ENCODE measurements at regions not wholly inside any gene's neighbourhood (a gene's known extent, or its start where the extent isn't known, plus 50 kb on each side); places are given as distances from the start of the nearest gene placed in this dataset.

DNA sequence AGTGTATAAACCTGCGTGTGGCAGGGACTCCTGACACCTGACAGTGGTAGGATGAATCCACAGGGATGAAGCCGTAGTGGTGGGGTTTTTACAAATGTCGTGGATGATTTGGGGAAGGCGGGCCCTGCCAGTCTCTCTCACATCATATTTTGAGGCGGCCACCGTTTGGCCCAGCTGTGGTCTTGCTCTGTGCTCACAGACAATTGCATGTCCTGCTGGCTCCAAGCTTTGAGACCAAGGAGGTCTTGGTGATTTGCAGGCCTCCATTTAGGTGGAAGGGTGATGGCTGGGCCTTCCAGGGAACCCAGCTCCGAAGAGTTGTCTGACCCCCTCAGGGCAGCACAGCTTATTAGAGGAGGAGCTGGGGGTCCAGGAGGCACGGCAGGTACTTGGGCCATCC is 151.1 kb upstream of the SHH start:
- TF ChIP-seq POLR2AphosphoS5 (IDR thresholded peaks at IDR 0.05) (no peak), POLR2A (IDR thresholded peaks at IDR 0.05) (no peak)
- TF ChIP-seq, protein P1, sequence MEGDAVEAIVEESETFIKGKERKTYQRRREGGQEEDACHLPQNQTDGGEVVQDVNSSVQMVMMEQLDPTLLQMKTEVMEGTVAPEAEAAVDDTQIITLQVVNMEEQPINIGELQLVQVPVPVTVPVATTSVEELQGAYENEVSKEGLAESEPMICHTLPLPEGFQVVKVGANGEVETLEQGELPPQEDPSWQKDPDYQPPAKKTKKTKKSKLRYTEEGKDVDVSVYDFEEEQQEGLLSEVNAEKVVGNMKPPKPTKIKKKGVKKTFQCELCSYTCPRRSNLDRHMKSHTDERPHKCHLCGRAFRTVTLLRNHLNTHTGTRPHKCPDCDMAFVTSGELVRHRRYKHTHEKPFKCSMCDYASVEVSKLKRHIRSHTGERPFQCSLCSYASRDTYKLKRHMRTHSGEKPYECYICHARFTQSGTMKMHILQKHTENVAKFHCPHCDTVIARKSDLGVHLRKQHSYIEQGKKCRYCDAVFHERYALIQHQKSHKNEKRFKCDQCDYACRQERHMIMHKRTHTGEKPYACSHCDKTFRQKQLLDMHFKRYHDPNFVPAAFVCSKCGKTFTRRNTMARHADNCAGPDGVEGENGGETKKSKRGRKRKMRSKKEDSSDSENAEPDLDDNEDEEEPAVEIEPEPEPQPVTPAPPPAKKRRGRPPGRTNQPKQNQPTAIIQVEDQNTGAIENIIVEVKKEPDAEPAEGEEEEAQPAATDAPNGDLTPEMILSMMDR (IDR thresholded peaks at IDR 0.05) = no peak
- no peak for DNase-seq (ENCODE audit: low spot score)
- no peaks in the 10 kb centered on the region for H3K36me3 ChIP-seq

GRCh38 chr7:155962968-155963300 is 150.7 kb upstream of the SHH start:
- WGBS = 94% methylated on average over 12 of the region's 12 CpGs
- no peak for DNase-seq (ENCODE audit: low spot score)

More for the DNA sequence above, 151.1 kb upstream of the SHH start:
- H3K27me3 ChIP-seq (replicated peaks; ENCODE audit: insufficient read depth) = no peaks in the 10 kb centered on the region
- intact Hi-C loops (cut with DNase I) = no loop called here
- no peak overlapping the region for H3K4me3 ChIP-seq
- no peak overlapping the region for H3K27ac ChIP-seq
- 95% methylated on average over 8 of the region's 8 CpGs for WGBS
- no peaks in the 10 kb centered on the region for H3K4me1 ChIP-seq (replicated peaks)
- no peaks in the 10 kb centered on the region for H3K9me3 ChIP-seq

DNA sequence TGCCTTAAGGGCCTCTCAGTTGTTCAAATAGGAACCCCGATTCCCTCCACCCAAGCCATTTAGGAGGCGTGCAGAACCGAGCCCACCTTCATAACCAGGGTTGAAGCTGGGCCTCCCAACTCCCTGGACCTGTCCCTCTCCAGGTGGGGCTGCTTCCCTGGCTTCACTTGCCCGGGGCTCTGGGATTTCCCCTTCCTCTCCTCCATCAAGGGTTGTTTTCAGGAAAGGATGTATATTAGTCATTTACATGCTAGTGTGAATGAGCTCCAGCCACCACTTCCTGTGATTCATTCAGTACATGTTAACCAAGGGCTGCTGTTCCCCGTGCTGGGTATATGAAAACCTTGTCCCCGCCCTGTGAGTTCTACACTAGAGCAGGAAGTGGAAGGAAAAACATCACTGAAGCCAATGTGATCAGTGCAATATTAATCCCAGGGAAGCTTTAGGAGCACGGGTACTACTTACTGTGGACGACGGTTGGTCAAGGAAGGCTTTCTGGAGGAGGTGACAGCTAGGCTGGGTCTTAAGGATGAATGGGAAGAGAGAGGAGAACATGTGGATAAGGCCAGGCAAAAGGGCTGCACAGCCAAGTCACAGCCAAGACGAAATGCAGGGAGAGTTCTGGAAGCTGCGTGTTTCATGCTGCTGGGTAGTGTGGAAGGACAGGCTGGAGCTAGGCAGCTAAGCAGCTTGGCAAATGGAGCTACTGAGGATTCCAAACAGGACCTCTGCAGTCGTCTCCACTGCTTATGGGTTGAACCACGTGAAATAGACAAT is 150.1 kb upstream of the SHH start:
- no peaks in the 10 kb centered on the region for H3K4me1 ChIP-seq (replicated peaks)
- H3K4me3 ChIP-seq = no peak overlapping the region
- TF ChIP-seq, protein P1 (IDR thresholded peaks at IDR 0.05) = no peak
- TF ChIP-seq POLR2AphosphoS5 (IDR thresholded peaks at IDR 0.05) (no peak), POLR2A (IDR thresholded peaks at IDR 0.05) (no peak)
- H3K9me3 ChIP-seq = no peaks in the 10 kb centered on the region
- H3K27me3 ChIP-seq (replicated peaks; ENCODE audit: insufficient read depth) = no peaks in the 10 kb centered on the region
- intact Hi-C loops (cut with DNase I) = no loop called here
- 77% methylated on average over 13 of the region's 13 CpGs for WGBS
- DNase-seq (ENCODE audit: low spot score) = no peak
- no peaks in the 10 kb centered on the region for H3K36me3 ChIP-seq
- H3K27ac ChIP-seq = no peak overlapping the region

More at GRCh38 chr7:155962968-155963300, 150.7 kb upstream of the SHH start:
- no peaks in the 10 kb centered on the region for H3K36me3 ChIP-seq
- no peaks in the 10 kb centered on the region for H3K4me1 ChIP-seq (replicated peaks)
- intact Hi-C loops (cut with DNase I) = no loop called here
- H3K27me3 ChIP-seq (replicated peaks; ENCODE audit: insufficient read depth) = no peaks in the 10 kb centered on the region
- H3K4me3 ChIP-seq = no peak overlapping the region
- H3K27ac ChIP-seq = no peak overlapping the region
- H3K9me3 ChIP-seq = no peaks in the 10 kb centered on the region
- TF ChIP-seq POLR2AphosphoS5 (IDR thresholded peaks at IDR 0.05) = no peak
- TF ChIP-seq, protein P1 (IDR thresholded peaks at IDR 0.05) = no peak
- TF ChIP-seq POLR2A (IDR thresholded peaks at IDR 0.05) = no peak

DNA sequence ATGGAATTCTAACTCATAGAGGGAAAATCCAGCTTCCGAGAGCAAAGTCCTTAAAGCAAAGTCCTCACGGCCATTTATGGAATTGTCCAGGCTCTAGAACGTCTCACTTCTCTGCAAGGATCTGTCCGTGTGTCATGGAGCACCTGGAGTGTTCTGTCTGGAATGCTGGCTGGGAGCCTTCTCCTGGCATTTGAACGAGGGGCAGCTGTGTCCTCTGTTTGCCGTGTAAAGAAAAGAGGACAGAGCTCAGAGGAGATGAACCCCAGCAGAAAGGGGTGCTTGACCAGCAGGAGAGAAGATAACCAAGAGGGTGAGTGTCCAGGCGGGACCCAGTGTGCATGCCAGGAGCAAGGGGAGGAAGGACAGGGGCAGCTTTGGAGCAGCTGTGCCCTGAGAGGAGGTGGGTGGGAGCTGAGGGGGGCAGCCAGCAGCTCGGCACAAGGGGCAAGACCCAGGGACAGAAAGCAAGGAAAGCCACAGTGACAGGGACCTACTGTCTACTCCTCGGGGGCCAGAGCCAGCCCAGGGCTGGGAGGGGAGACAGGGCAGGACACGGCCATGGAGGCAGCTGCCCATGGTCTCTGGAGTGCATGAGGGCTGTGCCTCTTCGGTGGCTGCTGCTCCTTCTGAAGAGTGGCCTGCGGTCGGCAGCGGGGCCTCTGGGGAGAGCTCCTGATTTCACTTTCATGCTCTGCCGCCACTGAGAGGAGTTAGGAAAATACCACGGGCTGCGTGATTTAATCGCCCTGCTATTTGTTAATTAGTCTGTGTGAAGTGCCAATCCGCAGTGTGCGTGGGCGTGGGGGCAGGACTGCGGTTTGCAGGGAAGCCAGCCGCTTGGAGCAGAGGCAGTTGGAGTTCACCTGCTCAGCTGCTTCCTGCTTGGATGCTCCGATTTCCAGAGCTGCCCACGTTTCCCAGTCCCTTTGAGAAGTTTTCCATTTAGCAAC is 149.3 kb upstream of the SHH start:
- no peak for TF ChIP-seq POLR2A (IDR thresholded peaks at IDR 0.05)
- no peak for TF ChIP-seq POLR2AphosphoS5 (IDR thresholded peaks at IDR 0.05)
- Histone ChIP-seq H3K9me3 (no peaks in the 10 kb centered on the region), H3K4me1 (replicated peaks) (no peaks in the 10 kb centered on the region), H3K4me3 (no peak overlapping the region), H3K27ac (no peak overlapping the region), H3K27me3 (replicated peaks; ENCODE audit: insufficient read depth) (no peaks in the 10 kb centered on the region), H3K36me3 (no peaks in the 10 kb centered on the region)
- DNase-seq (ENCODE audit: low spot score) = no peak
- WGBS = 42% methylated on average over 25 of the region's 25 CpGs
- intact Hi-C loops (cut with DNase I) = no loop called here

- H3K4me3 ChIP-seq = no peak overlapping the region
- H3K27me3 ChIP-seq (replicated peaks; ENCODE audit: insufficient read depth) = no peaks in the 10 kb centered on the region
- no peaks in the 10 kb centered on the region for H3K4me1 ChIP-seq (replicated peaks)
- no peaks in the 10 kb centered on the region for H3K36me3 ChIP-seq
- TF ChIP-seq, protein P1 (IDR thresholded peaks at IDR 0.05) = no peak
- no peak for TF ChIP-seq POLR2A (IDR thresholded peaks at IDR 0.05)
- TF ChIP-seq POLR2AphosphoS5 (IDR thresholded peaks at IDR 0.05) = no peak
- WGBS = 80% methylated on average over 13 of the region's 13 CpGs
- intact Hi-C loops (cut with DNase I) = no loop called here
- no peak for DNase-seq (ENCODE audit: low spot score)
- H3K9me3 ChIP-seq = no peaks in the 10 kb centered on the region
- H3K27ac ChIP-seq = no peak overlapping the region
Measured at GRCh38 chr7:155959894-155960293, 147.6 kb upstream of the SHH start.
